22Rv1 (cell line): ENCODE measurements at regions not wholly inside any gene's neighbourhood (a gene's known extent, or its start where the extent isn't known, plus 50 kb on each side); places are given as distances from the start of the nearest gene placed in this dataset.
"Not testable (repeated sequence)": the region's sequence is repeated elsewhere in the genome, so short reads cannot be mapped to it uniquely, and the experiment has no call there.

Experiments
- H3K27ac ChIP-seq: fragments of 450-650 bp; 2 replicates; pipeline ENCODE4 v1.5.1; 2017
- ZFX ChIP-seq: fragments of 450-650 bp; IDR thresholded peaks from 2 replicates; pipeline ENCODE4 v1.6.1; 2017; ENCODE audit warnings: antibody characterized with exemption, borderline replicate concordance
- TF ChIP-seq, protein P1 (sequence below): fragments of 450-650 bp; IDR thresholded peaks from 2 replicates; pipeline ENCODE4 v1.5.1; 2017; ENCODE audit warnings: mild to moderate bottlenecking

DNA sequence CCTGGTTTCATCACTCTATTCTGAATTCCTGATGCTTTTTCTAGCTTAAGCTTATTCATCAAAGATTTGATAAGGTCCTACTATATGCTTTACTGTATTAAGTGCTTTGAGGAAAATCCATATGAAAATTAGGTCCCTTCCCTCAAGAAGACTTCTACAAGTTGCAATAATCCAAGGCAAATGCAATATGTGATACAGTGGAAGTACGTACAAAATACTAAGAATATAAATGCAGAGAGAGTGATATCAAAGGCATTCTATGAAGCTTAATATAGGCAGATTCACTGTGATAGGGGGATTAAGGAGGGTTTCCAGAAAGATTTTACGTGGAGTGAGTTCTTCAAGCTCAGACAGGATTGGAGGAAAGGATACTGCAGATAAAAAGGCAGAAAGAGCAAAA lies 142.1 kb downstream of the C6orf118 start:
- no peak for TF ChIP-seq ZFX
- TF ChIP-seq, protein P1, sequence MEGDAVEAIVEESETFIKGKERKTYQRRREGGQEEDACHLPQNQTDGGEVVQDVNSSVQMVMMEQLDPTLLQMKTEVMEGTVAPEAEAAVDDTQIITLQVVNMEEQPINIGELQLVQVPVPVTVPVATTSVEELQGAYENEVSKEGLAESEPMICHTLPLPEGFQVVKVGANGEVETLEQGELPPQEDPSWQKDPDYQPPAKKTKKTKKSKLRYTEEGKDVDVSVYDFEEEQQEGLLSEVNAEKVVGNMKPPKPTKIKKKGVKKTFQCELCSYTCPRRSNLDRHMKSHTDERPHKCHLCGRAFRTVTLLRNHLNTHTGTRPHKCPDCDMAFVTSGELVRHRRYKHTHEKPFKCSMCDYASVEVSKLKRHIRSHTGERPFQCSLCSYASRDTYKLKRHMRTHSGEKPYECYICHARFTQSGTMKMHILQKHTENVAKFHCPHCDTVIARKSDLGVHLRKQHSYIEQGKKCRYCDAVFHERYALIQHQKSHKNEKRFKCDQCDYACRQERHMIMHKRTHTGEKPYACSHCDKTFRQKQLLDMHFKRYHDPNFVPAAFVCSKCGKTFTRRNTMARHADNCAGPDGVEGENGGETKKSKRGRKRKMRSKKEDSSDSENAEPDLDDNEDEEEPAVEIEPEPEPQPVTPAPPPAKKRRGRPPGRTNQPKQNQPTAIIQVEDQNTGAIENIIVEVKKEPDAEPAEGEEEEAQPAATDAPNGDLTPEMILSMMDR, result no peak
- H3K27ac ChIP-seq, result no peak overlapping the region

DNA sequence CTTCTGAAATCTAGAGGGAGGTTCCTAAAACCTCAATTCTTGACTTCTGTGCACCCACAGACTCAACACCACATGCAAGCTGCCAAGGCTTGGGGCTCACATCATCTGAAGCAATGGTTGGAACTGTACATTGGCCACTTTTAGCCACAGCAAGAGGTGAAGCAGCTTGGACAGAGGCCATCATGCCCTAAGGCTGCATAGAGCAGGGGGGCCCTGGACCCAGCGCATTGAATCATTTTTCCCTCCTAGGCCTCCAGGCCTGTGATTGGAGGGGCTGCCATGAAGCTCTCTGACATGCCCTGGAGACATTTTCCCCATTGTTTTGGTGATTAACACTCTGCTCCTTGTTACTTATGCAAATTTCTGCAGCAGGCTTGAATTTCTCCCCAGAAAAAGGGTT lies 145.9 kb downstream of the C6orf118 start:
- no peak overlapping the region for H3K27ac ChIP-seq
- TF ChIP-seq, protein P1, result no peak
- TF ChIP-seq ZFX, result no peak

DNA sequence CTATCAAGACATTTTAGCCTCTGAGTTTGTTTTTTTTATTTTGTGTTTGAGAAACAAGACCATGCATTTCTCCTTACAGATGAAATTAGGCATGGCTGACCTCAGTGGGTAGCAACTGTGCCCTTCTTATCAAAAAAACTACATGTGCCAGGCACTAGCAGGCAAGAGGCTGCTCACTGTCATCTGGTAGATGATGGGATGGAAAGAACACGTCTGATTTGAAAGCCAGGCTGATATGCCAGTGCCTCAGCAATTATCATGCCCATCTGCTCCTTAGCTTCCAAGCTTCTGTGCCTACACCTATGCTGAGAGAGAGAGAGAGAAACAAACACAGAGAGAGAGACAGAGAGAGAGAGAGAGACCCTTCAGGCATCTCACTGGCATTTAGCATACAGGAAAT lies 149.9 kb downstream of the C6orf118 start:
- no peak overlapping the region for H3K27ac ChIP-seq
- TF ChIP-seq ZFX, result no peak
- TF ChIP-seq, protein P1, result no peak

DNA sequence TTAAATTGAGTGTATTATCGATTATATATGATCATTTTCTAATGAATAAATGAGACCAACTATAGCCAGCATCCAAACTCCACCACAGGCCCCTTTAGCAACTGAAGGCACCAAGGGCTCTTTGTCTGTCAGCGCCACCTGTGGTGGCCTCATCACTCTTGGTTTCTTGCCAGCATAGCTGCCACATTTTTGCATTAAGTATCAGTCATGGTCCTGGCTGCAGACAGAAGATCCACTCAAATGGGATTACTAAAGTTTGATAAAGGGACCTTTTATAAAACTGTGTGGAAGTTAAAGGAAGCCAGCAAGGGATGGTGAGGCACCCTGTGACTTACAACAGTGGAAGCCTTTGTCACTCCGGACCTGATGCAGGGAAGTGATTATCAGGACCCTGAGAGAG lies 162.9 kb downstream of the C6orf118 start:
- H3K27ac ChIP-seq, result no peak overlapping the region
- no peak for TF ChIP-seq ZFX
- TF ChIP-seq, protein P1, result no peak

DNA sequence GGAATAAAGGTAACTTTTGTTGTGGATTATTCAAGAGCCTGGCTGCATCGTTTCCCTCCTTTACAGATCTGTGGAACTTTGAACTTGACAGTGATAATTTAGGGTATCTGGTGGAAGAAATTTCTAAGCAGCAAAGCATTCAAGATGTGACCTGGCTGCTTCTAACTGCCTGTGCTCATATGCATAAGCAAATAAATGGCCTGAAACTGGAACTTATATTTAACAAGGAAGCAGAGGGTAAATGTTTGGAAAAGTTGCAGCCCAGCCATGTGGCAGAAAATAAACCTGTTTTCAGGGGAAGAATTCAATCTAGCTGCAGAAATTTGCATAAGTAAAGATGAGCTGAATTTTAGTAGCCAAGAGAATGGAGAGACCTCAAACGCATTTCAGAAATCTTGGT lies 173.5 kb downstream of the C6orf118 start:
- no peak for TF ChIP-seq ZFX
- TF ChIP-seq, protein P1, result no peak
- H3K27ac ChIP-seq, result no peak overlapping the region

DNA sequence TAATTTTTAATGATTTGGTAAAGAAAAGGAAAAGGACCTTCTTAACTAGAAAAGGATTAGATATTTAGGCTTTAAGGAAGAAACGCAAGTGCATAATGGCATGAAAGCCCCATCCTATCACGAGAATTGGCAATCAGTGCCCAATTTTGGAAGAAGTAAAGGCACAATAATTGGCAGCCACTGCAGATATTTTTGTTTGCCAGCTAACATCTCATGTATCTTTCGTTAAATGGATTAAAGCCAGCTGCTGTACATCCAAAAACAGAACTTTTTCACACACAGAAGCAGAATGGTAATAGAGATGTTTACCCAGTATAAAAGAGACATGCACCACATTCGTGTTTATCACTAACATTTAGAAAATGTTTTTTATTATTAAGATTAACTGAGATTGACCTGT lies 180.3 kb downstream of the C6orf118 start:
- no peak overlapping the region for H3K27ac ChIP-seq
- no peak for TF ChIP-seq ZFX
- TF ChIP-seq, protein P1, result no peak

DNA sequence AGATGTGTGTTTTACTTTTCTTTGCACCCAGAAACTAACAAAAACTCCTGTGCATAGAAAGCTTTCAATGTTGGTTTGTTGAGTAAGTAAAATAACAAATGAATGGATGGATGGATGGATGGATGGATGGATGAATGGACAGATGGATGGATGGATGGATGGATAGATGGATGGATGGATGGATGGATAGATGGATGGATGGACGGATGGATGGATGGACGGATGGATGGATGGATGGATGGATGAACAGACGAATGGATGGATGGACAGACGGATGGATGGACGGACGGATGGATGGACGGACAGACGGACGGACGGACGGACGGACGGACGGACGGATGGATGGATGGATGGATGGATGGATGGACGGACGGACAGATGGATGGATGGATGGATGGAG lies 181.7 kb downstream of the C6orf118 start:
- not testable (repeated sequence) for H3K27ac ChIP-seq

DNA sequence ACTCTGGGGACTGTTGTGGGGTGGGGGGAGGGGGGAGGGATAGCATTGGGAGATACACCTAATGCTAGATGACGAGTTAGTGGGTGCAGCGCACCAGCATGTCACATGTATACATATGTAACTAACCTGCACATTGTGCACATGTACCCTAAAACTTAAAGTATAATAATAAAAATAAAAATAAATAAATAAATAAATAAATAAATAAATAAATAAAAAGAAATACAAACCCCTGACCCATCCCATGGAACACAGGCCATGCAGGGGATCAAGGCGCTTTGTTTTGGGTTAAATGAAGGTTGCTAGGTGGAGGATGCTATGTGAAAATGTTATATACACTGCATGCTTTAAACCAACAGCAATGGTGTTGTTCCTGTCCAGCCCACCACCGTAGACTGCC lies 184.7 kb downstream of the C6orf118 start:
- H3K27ac ChIP-seq, result not testable (repeated sequence)
